Endodermal cell (in vitro differentiated cells): ENCODE measurements at regions not wholly inside any gene's neighbourhood (a gene's known extent, or its start where the extent isn't known, plus 50 kb on each side); places are given as distances from the start of the nearest gene placed in this dataset.

Source experiments
- DNase-seq: peaks from one replicate; pipeline ENCODE4 v3.0.0-alpha.2; 2017
- H3K27ac ChIP-seq: 2 replicates; pipeline ENCODE4 v1.5.1; 2013; ENCODE audit warnings: mild to moderate bottlenecking, low read depth, low read length, moderate library complexity
- H3K27me3 ChIP-seq: 2 replicates; pipeline ENCODE4 v1.6.1; 2013; ENCODE audit warnings: mild to moderate bottlenecking, low read length, moderate library complexity; ENCODE audit not compliant: insufficient read depth, control insufficient read depth, poor library complexity, severe bottlenecking
- H3K36me3 ChIP-seq: 2 replicates; pipeline ENCODE4 v1.7.0; 2013; ENCODE audit warnings: mild to moderate bottlenecking, low read length, moderate library complexity; ENCODE audit not compliant: control insufficient read depth, insufficient read depth
- H3K4me1 ChIP-seq: one replicate; pipeline ENCODE4 v1.7.0; 2013; ENCODE audit warnings: low read length; ENCODE audit not compliant: control insufficient read depth, insufficient read depth
- H3K4me3 ChIP-seq: 2 replicates; pipeline ENCODE4 v1.5.1; 2013; ENCODE audit warnings: mild to moderate bottlenecking, low read length, moderate library complexity
- H3K9ac ChIP-seq: 2 replicates; pipeline ENCODE4 v1.6.1; 2013; ENCODE audit warnings: mild to moderate bottlenecking, low read length, moderate library complexity; ENCODE audit not compliant: poor library complexity, severe bottlenecking; ENCODE audit errors: extremely low read depth
- H3K9me3 ChIP-seq: 2 replicates; pipeline ENCODE4 v1.6.1; 2013; ENCODE audit warnings: mild to moderate bottlenecking, low read length, moderate library complexity; ENCODE audit not compliant: control insufficient read depth
- H3K27ac Mint-ChIP-seq: 2 replicates; pipeline ENCODE4 v1.8.0; 2020; ENCODE audit warnings: mixed read lengths
- H3K27me3 Mint-ChIP-seq: 2 replicates; pipeline ENCODE4 v1.8.0; 2021; ENCODE audit warnings: mild to moderate bottlenecking, mixed read lengths; ENCODE audit not compliant: insufficient read depth
- H3K36me3 Mint-ChIP-seq: 2 replicates; pipeline ENCODE4 v1.8.0; 2020; ENCODE audit warnings: low read depth, mixed read lengths
- H3K4me1 Mint-ChIP-seq: 2 replicates; pipeline ENCODE4 v1.8.0; 2020; ENCODE audit warnings: mixed read lengths
- H3K4me3 Mint-ChIP-seq: 2 replicates; pipeline ENCODE4 v1.8.0; 2020; ENCODE audit warnings: mild to moderate bottlenecking, moderate library complexity, mixed read lengths
- H3K9me3 Mint-ChIP-seq: 2 replicates; pipeline ENCODE4 v1.8.0; 2020; ENCODE audit warnings: mild to moderate bottlenecking, mixed read lengths
- CTCF ChIP-seq: fragments of 200-600 bp; sonication (generic); conservative IDR thresholded peaks from 2 replicates; pipeline ENCODE4 v1.5.0; 2021; ENCODE audit warnings: antibody characterized with exemption, mild to moderate bottlenecking
- WGBS, 2 experiments: methylation state at CpG; one replicate each; pipeline versions ENCODE4 v1.1.5 to v1.1.7; 2013; ENCODE audit warnings: missing lambda C conversion rate in 2 of 2, mixed read lengths in 1 of 2; ENCODE audit not compliant: insufficient coverage in 1 of 2, insufficient read length in 1 of 2; 5-methylcytosine and 5-hydroxymethylcytosine counted together

DNA sequence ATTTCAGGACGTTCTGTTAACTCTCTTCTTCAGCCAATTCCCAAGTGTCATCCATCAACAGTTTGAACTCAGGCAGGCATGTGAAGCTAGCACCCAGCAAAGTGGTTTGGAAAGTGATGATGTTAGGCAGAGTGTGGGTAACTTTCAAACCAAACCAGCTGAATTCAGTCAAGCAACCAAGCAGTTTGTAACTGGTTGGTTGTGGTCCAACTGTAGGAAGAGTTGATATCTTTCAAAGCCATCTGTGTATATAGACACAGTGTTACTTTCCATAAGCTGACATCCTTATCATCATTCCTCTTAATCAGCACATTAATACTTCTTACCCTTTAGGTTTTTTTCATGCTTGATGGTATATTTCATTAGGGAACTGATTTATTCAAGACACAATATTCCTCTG lies 72.2 kb upstream of the NUPR2 start:
- no peaks in the 10 kb centered on the region for H3K27me3 ChIP-seq
- H3K9ac ChIP-seq: no peak overlapping the region
- H3K9me3 ChIP-seq: peaks cover 68% of the 10 kb centered on the region
- no peaks in the 10 kb centered on the region for H3K4me1 Mint-ChIP-seq
- no peaks in the 10 kb centered on the region for H3K4me1 ChIP-seq
- H3K36me3 ChIP-seq: no peaks in the 10 kb centered on the region
- 9% methylated on average over 1 of the region's 1 CpG; no CpG with 5 or more reads in 1 of the 2 experiments for WGBS, 2 experiments
- peaks cover 95% of the 10 kb centered on the region for H3K9me3 Mint-ChIP-seq
- no peak overlapping the region for H3K27ac ChIP-seq
- no peak for TF ChIP-seq CTCF
- H3K4me3 ChIP-seq: no peak overlapping the region
- no peak overlapping the region for H3K4me3 Mint-ChIP-seq
- H3K36me3 Mint-ChIP-seq: no peaks in the 10 kb centered on the region
- no peak overlapping the region for H3K27ac Mint-ChIP-seq
- no peak for DNase-seq
- no peaks in the 10 kb centered on the region for H3K27me3 Mint-ChIP-seq

DNA sequence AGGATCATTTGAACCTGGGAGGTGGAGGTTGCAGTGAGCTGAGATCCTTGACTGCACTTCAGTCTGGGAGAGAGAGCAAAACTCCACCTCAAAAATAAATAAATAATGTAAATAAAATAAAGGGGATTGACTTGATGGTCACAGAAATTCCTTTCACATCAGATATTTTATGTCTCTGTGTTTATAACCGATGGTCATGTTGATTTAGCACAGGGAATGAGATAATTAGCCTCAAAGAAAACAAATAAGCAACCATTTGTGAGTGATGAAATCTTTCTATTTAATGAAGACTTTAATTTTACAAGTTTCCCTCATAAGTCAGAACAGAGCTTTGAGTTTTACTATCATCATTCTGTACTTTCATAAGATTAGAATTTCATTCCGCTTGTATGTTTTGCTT lies 64.8 kb upstream of the NUPR2 start:
- WGBS, 2 experiments: 50 to 66% methylated on average over 1 to 2 of the region's 2 CpGs
- Mint-ChIP-seq H3K4me3 (no peak overlapping the region), H3K36me3 (no peaks in the 10 kb centered on the region), H3K9me3 (peaks cover 91% of the 10 kb centered on the region), H3K27ac (no peak overlapping the region), H3K4me1 (no peaks in the 10 kb centered on the region), H3K27me3 (no peaks in the 10 kb centered on the region)
- H3K9ac ChIP-seq: no peak overlapping the region
- H3K9me3 ChIP-seq: peaks cover 86% of the 10 kb centered on the region
- no peaks in the 10 kb centered on the region for H3K27me3 ChIP-seq
- H3K36me3 ChIP-seq: no peaks in the 10 kb centered on the region
- no peak overlapping the region for H3K4me3 ChIP-seq
- H3K27ac ChIP-seq: no peak overlapping the region
- DNase-seq: no peak
- H3K4me1 ChIP-seq: no peaks in the 10 kb centered on the region
- no peak for TF ChIP-seq CTCF

- H3K4me3 ChIP-seq: no peak overlapping the region
- H3K9ac ChIP-seq: no peak overlapping the region
- no peaks in the 10 kb centered on the region for H3K27me3 Mint-ChIP-seq
- no peaks in the 10 kb centered on the region for H3K4me1 Mint-ChIP-seq
- H3K9me3 ChIP-seq: peaks cover 65% of the 10 kb centered on the region
- no peak for TF ChIP-seq CTCF
- 82 to 83% methylated on average over 13 of the region's 13 CpGs for WGBS, 2 experiments
- no peak overlapping the region for H3K27ac ChIP-seq
- no peaks in the 10 kb centered on the region for H3K36me3 ChIP-seq
- no peaks in the 10 kb centered on the region for H3K27me3 ChIP-seq
- peaks cover 3% of the 10 kb centered on the region for H3K36me3 Mint-ChIP-seq
- no peak for DNase-seq
- H3K27ac Mint-ChIP-seq: no peak overlapping the region
- no peak overlapping the region for H3K4me3 Mint-ChIP-seq
- peaks cover 84% of the 10 kb centered on the region for H3K9me3 Mint-ChIP-seq
- H3K4me1 ChIP-seq: no peaks in the 10 kb centered on the region
These were observed 59.6 kb upstream of the NUPR2 start for GRCh38 chr7:56175771-56176170.
